IMR-90 (cell line): ENCODE measurements at regions not wholly inside any gene's neighbourhood (a gene's known extent, or its start where the extent isn't known, plus 50 kb on each side); places are given as distances from the start of the nearest gene placed in this dataset.

ENCODE experiments used
- ATAC-seq: fragments of 200-7000 bp; cut with Tn5 transposase; 2 replicates; pipeline ENCODE4 v1.9.1; 2020; ENCODE audit warnings: low read depth, mild to moderate bottlenecking, moderate library complexity
- BruUV-seq: library from RNA; stranded (reverse); fragments of 400-500 nt; replicated peaks from 2 replicates; lab custom pipeline; 2021; lab: Mats Ljungman, UMichigan
- CTCF ChIA-PET: fragments of 300-600 bp; formaldehyde crosslinking; extraction: SDS; loops from one replicate; lab custom pipeline; 2021; ENCODE audit warnings: antibody characterized with exemption; lab: Yijun Ruan, JAX
- POLR2A ChIA-PET: fragments of 300-600 bp; sonication (Branson Sonifier 250); formaldehyde crosslinking; loops from one replicate; lab custom pipeline; 2022; ENCODE audit warnings: antibody characterized with exemption; ENCODE audit not compliant: unreplicated experiment; lab: Charles Lee
- DNase-seq: peaks from one replicate; pipeline ENCODE4 v3.0.0; 2013
- H2AFZ ChIP-seq: replicated peaks from 2 replicates; pipeline ENCODE3; 2013; ENCODE audit warnings: low read length, mild to moderate bottlenecking; ENCODE audit not compliant: poor library complexity
- H2AK5ac ChIP-seq: 2 replicates; pipeline ENCODE4 v1.6.1; 2013; ENCODE audit warnings: low read depth, low read length, inconsistent platforms
- H2AK9ac ChIP-seq: replicated peaks from 2 replicates; pipeline ENCODE3; 2013; ENCODE audit warnings: mild to moderate bottlenecking, low read depth, low read length, moderate library complexity; ENCODE audit not compliant: poor library complexity
- H2BK120ac ChIP-seq: 2 replicates; pipeline ENCODE4 v1.6.1; 2013; ENCODE audit warnings: low read depth, low read length, inconsistent platforms
- H2BK15ac ChIP-seq: 3 replicates; pipeline ENCODE4 v1.6.1; 2013; ENCODE audit warnings: low read depth, low read length, inconsistent platforms
- H2BK20ac ChIP-seq: 2 replicates; pipeline ENCODE4 v1.6.1; 2013; ENCODE audit warnings: low read depth, mild to moderate bottlenecking, inconsistent platforms, low read length, moderate library complexity
- H2BK5ac ChIP-seq: 2 replicates; pipeline ENCODE4 v1.6.1; 2013; ENCODE audit warnings: mild to moderate bottlenecking, low read depth, low read length, inconsistent platforms; ENCODE audit not compliant: poor library complexity, severe bottlenecking
- H3K14ac ChIP-seq: replicated peaks from 2 replicates; pipeline ENCODE4 v1.6.1; 2013; ENCODE audit warnings: low read depth, low read length, inconsistent platforms
- H3K18ac ChIP-seq: 2 replicates; pipeline ENCODE4 v1.6.1; 2013; ENCODE audit warnings: low read depth, low read length, control low read depth
- H3K23ac ChIP-seq: 2 replicates; pipeline ENCODE4 v1.6.1; 2013; ENCODE audit warnings: low read depth, low read length, inconsistent platforms
- H3K27ac ChIP-seq: 2 replicates; pipeline ENCODE4 v1.5.1; 2013; ENCODE audit warnings: mild to moderate bottlenecking, control low read depth, low read length; ENCODE audit not compliant: insufficient read depth
- H3K27me3 ChIP-seq: 2 replicates; pipeline ENCODE4 v1.6.1; 2013; ENCODE audit warnings: low read length; ENCODE audit not compliant: control insufficient read depth, insufficient read depth
- H3K36me3 ChIP-seq: 2 replicates; pipeline ENCODE4 v1.6.1; 2013; ENCODE audit warnings: low read length, mixed read lengths; ENCODE audit not compliant: control insufficient read depth, insufficient read depth
- H3K4ac ChIP-seq: 2 replicates; pipeline ENCODE4 v1.6.1; 2013; ENCODE audit warnings: low read depth, low read length, inconsistent platforms
- H3K4me1 ChIP-seq: 2 replicates; pipeline ENCODE4 v1.6.1; 2013; ENCODE audit warnings: low read length, mixed read lengths; ENCODE audit not compliant: control insufficient read depth, insufficient read depth
- H3K4me2 ChIP-seq: 2 replicates; pipeline ENCODE4 v1.6.1; 2013; ENCODE audit warnings: low read depth, mild to moderate bottlenecking, control low read depth, low read length, moderate library complexity
- H3K4me3 ChIP-seq: 2 replicates; pipeline ENCODE4 v1.5.1; 2013; ENCODE audit warnings: low read depth, mild to moderate bottlenecking, control low read depth, low read length, moderate library complexity; ENCODE audit not compliant: insufficient read depth
- H3K56ac ChIP-seq: 2 replicates; pipeline ENCODE4 v1.6.1; 2013; ENCODE audit warnings: low read length, inconsistent platforms; ENCODE audit not compliant: insufficient read depth; ENCODE audit errors: extremely low read depth
- H3K79me1 ChIP-seq, 2 experiments: 2 replicates each; pipeline ENCODE4 v1.6.1; 2013; ENCODE audit warnings: low read length in 2 of 2, inconsistent platforms in 1 of 2, low read depth in 1 of 2
- H3K9ac ChIP-seq: 2 replicates; pipeline ENCODE4 v1.6.1; 2013; ENCODE audit warnings: low read depth, low read length, control low read depth
- H3K9me1 ChIP-seq: 2 replicates; pipeline ENCODE4 v1.6.1; 2013; ENCODE audit warnings: low read length, inconsistent platforms; ENCODE audit not compliant: insufficient read depth
- H3K9me3 ChIP-seq: 2 replicates; pipeline ENCODE4 v1.6.1; 2013; ENCODE audit warnings: low read length; ENCODE audit not compliant: control insufficient read depth, insufficient read depth
- H4K20me1 ChIP-seq: 2 replicates; pipeline ENCODE4 v1.6.1; 2013; ENCODE audit warnings: low read length, inconsistent platforms; ENCODE audit not compliant: insufficient read depth
- H4K5ac ChIP-seq: 2 replicates; pipeline ENCODE4 v1.6.1; 2013; ENCODE audit warnings: mild to moderate bottlenecking, low read depth, low read length, control low read depth
- H4K8ac ChIP-seq, 2 experiments: 2 replicates each; pipeline ENCODE4 v1.6.1; 2013; ENCODE audit warnings: low read depth in 2 of 2, low read length in 2 of 2, control low read depth in 1 of 2, inconsistent platforms in 1 of 2
- H4K91ac ChIP-seq: 2 replicates; pipeline ENCODE4 v1.6.1; 2013; ENCODE audit warnings: low read depth, low read length, inconsistent platforms; ENCODE audit not compliant: insufficient read depth
- BHLHE40 ChIP-seq: fragments of 150-350 bp; IDR thresholded peaks from 2 replicates; pipeline ENCODE4 v1.6.1; 2016; ENCODE audit warnings: mild to moderate bottlenecking, low read depth, low read length
- CEBPB ChIP-seq: IDR thresholded peaks from 2 replicates; pipeline ENCODE4 v1.6.1; 2012; ENCODE audit warnings: low read depth, low read length, improper control_type of control experiment
- CHD1 ChIP-seq: IDR thresholded peaks from 2 replicates; pipeline ENCODE4 v1.6.1; 2012; ENCODE audit warnings: low read depth, low read length, improper control_type of control experiment
- CTCF ChIP-seq: conservative IDR thresholded peaks from 2 replicates; pipeline ENCODE4 v1.5.1; 2012; ENCODE audit warnings: mild to moderate bottlenecking, low read depth, low read length, improper control_type of control experiment
- ELK1 ChIP-seq: fragments of 150-350 bp; IDR thresholded peaks from 2 replicates; pipeline ENCODE4 v1.6.1; 2016; ENCODE audit warnings: low read depth, mild to moderate bottlenecking, low read length, moderate library complexity, borderline replicate concordance
- FOS ChIP-seq: fragments of 150-350 bp; IDR thresholded peaks from 2 replicates; pipeline ENCODE4 v1.6.1; 2016; ENCODE audit warnings: low read depth, low read length
- MAZ ChIP-seq: IDR thresholded peaks from 2 replicates; pipeline ENCODE4 v1.6.1; 2012; ENCODE audit warnings: low read depth, mild to moderate bottlenecking, low read length, improper control_type of control experiment, moderate library complexity, borderline replicate concordance
- MXI1 ChIP-seq: IDR thresholded peaks from 2 replicates; pipeline ENCODE4 v1.6.1; 2012; ENCODE audit warnings: low read depth, mild to moderate bottlenecking, low read length, moderate library complexity, borderline replicate concordance
- NFE2L2 ChIP-seq: fragments of 150-350 bp; IDR thresholded peaks from 2 replicates; pipeline ENCODE4 v1.6.1; 2016; ENCODE audit warnings: low read depth, mild to moderate bottlenecking, low read length
- RCOR1 ChIP-seq: IDR thresholded peaks from 2 replicates; pipeline ENCODE4 v1.6.1; 2012; ENCODE audit warnings: mild to moderate bottlenecking, low read length, improper control_type of control experiment; ENCODE audit not compliant: insufficient replicate concordance
- RFX5 ChIP-seq: IDR thresholded peaks from 2 replicates; pipeline ENCODE4 v1.8.0; 2012; ENCODE audit warnings: low read depth, mild to moderate bottlenecking, low read length, moderate library complexity
- SMC3 ChIP-seq: fragments of 150-350 bp; IDR thresholded peaks from 2 replicates; pipeline ENCODE4 v1.6.1; 2016; ENCODE audit warnings: low read depth, mild to moderate bottlenecking, antibody characterized with exemption, low read length, moderate library complexity
- dilution Hi-C: fragments of 300-500 bp; cut with HindIII; formaldehyde crosslinking; loops from one replicate; pipeline ENCODE4 v1.14.3; 2018; ENCODE audit warnings: low sequenced_read_pairs; ENCODE audit not compliant: unreplicated experiment
- in situ Hi-C: fragments of 300-500 bp; cut with MboI; formaldehyde crosslinking; loops from 3 replicates; pipeline ENCODE4 v1.14.3; 2019; ENCODE audit warnings: low sequenced_read_pairs, inconsistent platforms, mixed read lengths
- intact Hi-C: fragments of 100-400 bp; cut with micrococcal nuclease; formaldehyde crosslinking; loops from 2 replicates; pipeline ENCODE4 v1.10.0; 2022

GRCh38 chr3:171541647-171542046 lies 81.4 kb upstream of the TNIK start:
- Histone ChIP-seq H4K8ac (no peak overlapping the region), H3K9me3 (no peaks in the 10 kb centered on the region), H3K23ac (no peak overlapping the region), H2BK15ac (no peak overlapping the region), H3K36me3 (no peaks in the 10 kb centered on the region), H4K20me1 (no peaks in the 10 kb centered on the region), H3K27me3 (no peaks in the 10 kb centered on the region), H3K4me2 (no peak overlapping the region), H3K9me1 (no peaks in the 10 kb centered on the region), H3K79me1 (no peaks in the 10 kb centered on the region), H3K4me3 (no peak overlapping the region), H2BK20ac (no peak overlapping the region), H3K56ac (no peak overlapping the region), H2AK9ac (no peak overlapping the region), H2AFZ (no peak overlapping the region), H4K5ac (no peak overlapping the region), H4K91ac (no peak overlapping the region), H2BK120ac (no peak overlapping the region), H3K27ac (no peak overlapping the region), H3K18ac (no peak overlapping the region), H2AK5ac (no peak overlapping the region), H3K9ac (no peak overlapping the region), H3K14ac (no peak overlapping the region), H3K4me1 (no peaks in the 10 kb centered on the region; the same call in 1 of the 2 replicates), H2BK5ac (no peak overlapping the region), H3K4ac (no peak overlapping the region)
- in situ Hi-C loops (no loop called here), dilution Hi-C loops (no loop called here), intact Hi-C loops (no loop called here)
- no peak for ATAC-seq
- no peak for DNase-seq
- TF ChIP-seq SMC3 (no peak), NFE2L2 (no peak), CEBPB (no peak), MXI1 (no peak), MAZ (no peak), FOS (no peak), CHD1 (no peak), ELK1 (no peak), RFX5 (no peak), RCOR1 (no peak), CTCF (no peak), BHLHE40 (no peak)
- BruUV-seq, result no TSS peak
- POLR2A ChIA-PET, result no interaction called here
- CTCF ChIA-PET, result interaction anchor here (0.8 kb wide), 1 partner anchor 11 kb away, joined by 6 read pairs; no protein-coding TSS in a partner anchor
